Astrocyte (in vitro differentiated cells and primary cell): ENCODE measurements at regions not wholly inside any gene's neighbourhood (a gene's known extent, or its start where the extent isn't known, plus 50 kb on each side); places are given as distances from the start of the nearest gene placed in this dataset.

ENCODE experiments used
- DNase-seq: peaks from one replicate; pipeline ENCODE4 v3.0.0-alpha.2; 2010; ENCODE audit warnings: low read depth
- FAIRE-seq: peaks from 2 replicates; lab custom pipeline; 2011; peaks lifted over from hg19 to GRCh38; lab: Jason Lieb, UNC
- H2AFZ ChIP-seq: 2 replicates; pipeline ENCODE4 v1.6.0; 2012; ENCODE audit warnings: low read depth, low read length, inconsistent platforms
- H3K27ac ChIP-seq: 2 replicates; pipeline ENCODE4 v1.5.1; 2011; ENCODE audit warnings: low read depth, low read length, inconsistent platforms
- H3K27me3 ChIP-seq: 2 replicates; pipeline ENCODE4 v1.6.0; 2011; ENCODE audit warnings: low read length, inconsistent platforms; ENCODE audit not compliant: insufficient read depth
- H3K36me3 ChIP-seq: 2 replicates; pipeline ENCODE4 v1.5.1; 2011; ENCODE audit warnings: low read length, inconsistent platforms; ENCODE audit not compliant: insufficient read depth
- H3K4me1 ChIP-seq: 2 replicates; pipeline ENCODE4 v1.5.1; 2011; ENCODE audit warnings: low read length, inconsistent platforms; ENCODE audit not compliant: insufficient read depth
- H3K4me2 ChIP-seq: 2 replicates; pipeline ENCODE4 v1.6.0; 2012; ENCODE audit warnings: low read length, inconsistent platforms
- H3K4me3 ChIP-seq: 2 replicates; pipeline ENCODE4 v1.5.1; 2011; ENCODE audit warnings: low read depth, mild to moderate bottlenecking, low read length, inconsistent platforms; ENCODE audit not compliant: insufficient read depth
- H3K79me2 ChIP-seq: 2 replicates; pipeline ENCODE4 v1.6.0; 2012; ENCODE audit warnings: mild to moderate bottlenecking, low read length, inconsistent platforms; ENCODE audit not compliant: insufficient read depth
- H3K9ac ChIP-seq: 2 replicates; pipeline ENCODE4 v1.6.0; 2012; ENCODE audit warnings: mild to moderate bottlenecking, low read length, inconsistent platforms
- H3K9me3 ChIP-seq: 2 replicates; pipeline ENCODE4 v1.5.1; 2012; ENCODE audit warnings: low read depth, mild to moderate bottlenecking, low read length, inconsistent platforms; ENCODE audit not compliant: insufficient read depth
- H4K20me1 ChIP-seq: 2 replicates; pipeline ENCODE4 v1.6.0; 2012; ENCODE audit warnings: low read length, inconsistent platforms; ENCODE audit not compliant: insufficient read depth
- H3K27ac Mint-ChIP-seq: one replicate; pipeline ENCODE4 v1.8.0; 2021; ENCODE audit warnings: mild to moderate bottlenecking, mixed read lengths; ENCODE audit not compliant: unreplicated experiment
- H3K27me3 Mint-ChIP-seq: one replicate; pipeline ENCODE4 v1.8.0; 2021; ENCODE audit warnings: low read depth, mixed read lengths; ENCODE audit not compliant: unreplicated experiment
- H3K36me3 Mint-ChIP-seq: one replicate; pipeline ENCODE4 v1.8.0; 2021; ENCODE audit warnings: low read depth, mixed read lengths; ENCODE audit not compliant: unreplicated experiment
- H3K4me1 Mint-ChIP-seq: one replicate; pipeline ENCODE4 v1.8.0; 2021; ENCODE audit warnings: low read depth, mixed read lengths; ENCODE audit not compliant: unreplicated experiment
- H3K4me3 Mint-ChIP-seq: one replicate; pipeline ENCODE4 v1.8.0; 2021; ENCODE audit warnings: mild to moderate bottlenecking, moderate library complexity, mixed read lengths; ENCODE audit not compliant: unreplicated experiment
- H3K9me3 Mint-ChIP-seq: one replicate; pipeline ENCODE4 v1.8.0; 2021; ENCODE audit warnings: mild to moderate bottlenecking, mixed read lengths; ENCODE audit not compliant: unreplicated experiment
- EZH2 ChIP-seq: IDR thresholded peaks from 2 replicates; pipeline ENCODE4 v1.6.1; 2012; ENCODE audit warnings: mild to moderate bottlenecking, low read length, inconsistent platforms; ENCODE audit not compliant: insufficient read depth
- TF ChIP-seq, protein P1 (sequence below): IDR thresholded peaks from 2 replicates; pipeline ENCODE4 v1.5.1; 2011; ENCODE audit warnings: low read depth, mild to moderate bottlenecking, inconsistent platforms, low read length, moderate library complexity; ENCODE audit not compliant: insufficient read depth

DNA sequence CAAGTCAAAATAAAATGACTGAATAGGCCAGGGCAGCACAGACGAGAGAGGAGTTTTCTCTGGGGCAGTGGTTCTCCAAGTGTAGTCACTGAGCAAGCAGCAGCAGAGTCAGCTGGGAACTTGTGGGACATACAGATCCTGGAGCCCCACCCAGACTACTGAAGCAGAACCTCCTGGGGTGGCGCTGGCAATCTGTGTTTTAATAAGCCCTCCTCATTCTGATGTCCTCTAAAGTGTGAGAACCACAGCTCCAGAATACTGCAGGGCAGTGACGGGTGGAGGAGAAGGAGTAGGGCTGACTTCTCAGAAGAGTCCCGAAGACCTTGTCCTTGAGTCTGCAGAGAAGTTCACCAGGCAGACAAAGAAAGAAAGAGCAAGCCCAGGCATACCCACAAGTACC lies 251.3 kb upstream of the HES1 start:
- Mint-ChIP-seq H3K27me3 (peaks cover 77% of the 10 kb centered on the region), H3K4me3 (no peak overlapping the region), H3K9me3 (peaks cover 9% of the 10 kb centered on the region), H3K4me1 (peaks cover 6% of the 10 kb centered on the region), H3K27ac (no peak overlapping the region), H3K36me3 (peaks cover 3% of the 10 kb centered on the region)
- H4K20me1 ChIP-seq: no peaks in the 10 kb centered on the region
- H3K27me3 ChIP-seq: peaks cover 15% of the 10 kb centered on the region
- H2AFZ ChIP-seq: no peak overlapping the region
- FAIRE-seq (no peak), DNase-seq (no peak)
- TF ChIP-seq, protein P1, sequence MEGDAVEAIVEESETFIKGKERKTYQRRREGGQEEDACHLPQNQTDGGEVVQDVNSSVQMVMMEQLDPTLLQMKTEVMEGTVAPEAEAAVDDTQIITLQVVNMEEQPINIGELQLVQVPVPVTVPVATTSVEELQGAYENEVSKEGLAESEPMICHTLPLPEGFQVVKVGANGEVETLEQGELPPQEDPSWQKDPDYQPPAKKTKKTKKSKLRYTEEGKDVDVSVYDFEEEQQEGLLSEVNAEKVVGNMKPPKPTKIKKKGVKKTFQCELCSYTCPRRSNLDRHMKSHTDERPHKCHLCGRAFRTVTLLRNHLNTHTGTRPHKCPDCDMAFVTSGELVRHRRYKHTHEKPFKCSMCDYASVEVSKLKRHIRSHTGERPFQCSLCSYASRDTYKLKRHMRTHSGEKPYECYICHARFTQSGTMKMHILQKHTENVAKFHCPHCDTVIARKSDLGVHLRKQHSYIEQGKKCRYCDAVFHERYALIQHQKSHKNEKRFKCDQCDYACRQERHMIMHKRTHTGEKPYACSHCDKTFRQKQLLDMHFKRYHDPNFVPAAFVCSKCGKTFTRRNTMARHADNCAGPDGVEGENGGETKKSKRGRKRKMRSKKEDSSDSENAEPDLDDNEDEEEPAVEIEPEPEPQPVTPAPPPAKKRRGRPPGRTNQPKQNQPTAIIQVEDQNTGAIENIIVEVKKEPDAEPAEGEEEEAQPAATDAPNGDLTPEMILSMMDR: no peak
- TF ChIP-seq EZH2: no peak
- no peaks in the 10 kb centered on the region for H3K36me3 ChIP-seq
- H3K27ac ChIP-seq: no peak overlapping the region
- no peaks in the 10 kb centered on the region for H3K79me2 ChIP-seq
- H3K9me3 ChIP-seq: no peaks in the 10 kb centered on the region
- no peak overlapping the region for H3K4me2 ChIP-seq
- no peak overlapping the region for H3K9ac ChIP-seq
- H3K4me1 ChIP-seq: peaks cover 15% of the 10 kb centered on the region
- H3K4me3 ChIP-seq: no peak overlapping the region

DNA sequence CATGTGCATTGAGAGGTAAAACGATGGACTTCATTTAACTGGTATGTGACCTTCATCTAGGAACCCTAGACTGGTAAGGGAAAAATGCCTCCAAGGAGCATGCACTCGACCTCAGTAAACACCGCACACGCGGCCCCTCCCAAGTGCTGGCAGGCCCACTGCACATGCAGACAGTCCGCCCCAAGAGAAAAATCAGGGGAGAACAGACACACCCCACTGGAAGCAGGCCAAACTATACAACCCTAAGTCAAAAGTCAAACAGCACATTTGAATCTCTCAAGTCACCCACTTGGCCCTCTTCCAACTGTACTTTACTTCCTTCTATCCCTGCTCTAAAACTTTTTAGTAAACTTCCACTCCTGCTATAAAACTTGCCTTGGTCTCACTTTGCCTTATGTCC lies 250.1 kb upstream of the HES1 start:
- peaks cover 15% of the 10 kb centered on the region for H3K4me1 ChIP-seq
- H3K9me3 ChIP-seq: no peaks in the 10 kb centered on the region
- no peak overlapping the region for H3K4me3 ChIP-seq
- no peak overlapping the region for H3K4me2 ChIP-seq
- no peaks in the 10 kb centered on the region for H4K20me1 ChIP-seq
- Mint-ChIP-seq H3K27me3 (peaks cover 71% of the 10 kb centered on the region), H3K4me3 (no peak overlapping the region), H3K9me3 (peaks cover 6% of the 10 kb centered on the region), H3K27ac (no peak overlapping the region), H3K36me3 (peaks cover 3% of the 10 kb centered on the region), H3K4me1 (peaks cover 4% of the 10 kb centered on the region)
- H3K9ac ChIP-seq: no peak overlapping the region
- no peak for FAIRE-seq
- peaks cover 11% of the 10 kb centered on the region for H3K27me3 ChIP-seq
- no peak for DNase-seq
- no peak for TF ChIP-seq EZH2
- TF ChIP-seq, protein P1: no peak
- no peaks in the 10 kb centered on the region for H3K79me2 ChIP-seq
- H3K27ac ChIP-seq: no peak overlapping the region
- H3K36me3 ChIP-seq: no peaks in the 10 kb centered on the region
- H2AFZ ChIP-seq: no peak overlapping the region

DNA sequence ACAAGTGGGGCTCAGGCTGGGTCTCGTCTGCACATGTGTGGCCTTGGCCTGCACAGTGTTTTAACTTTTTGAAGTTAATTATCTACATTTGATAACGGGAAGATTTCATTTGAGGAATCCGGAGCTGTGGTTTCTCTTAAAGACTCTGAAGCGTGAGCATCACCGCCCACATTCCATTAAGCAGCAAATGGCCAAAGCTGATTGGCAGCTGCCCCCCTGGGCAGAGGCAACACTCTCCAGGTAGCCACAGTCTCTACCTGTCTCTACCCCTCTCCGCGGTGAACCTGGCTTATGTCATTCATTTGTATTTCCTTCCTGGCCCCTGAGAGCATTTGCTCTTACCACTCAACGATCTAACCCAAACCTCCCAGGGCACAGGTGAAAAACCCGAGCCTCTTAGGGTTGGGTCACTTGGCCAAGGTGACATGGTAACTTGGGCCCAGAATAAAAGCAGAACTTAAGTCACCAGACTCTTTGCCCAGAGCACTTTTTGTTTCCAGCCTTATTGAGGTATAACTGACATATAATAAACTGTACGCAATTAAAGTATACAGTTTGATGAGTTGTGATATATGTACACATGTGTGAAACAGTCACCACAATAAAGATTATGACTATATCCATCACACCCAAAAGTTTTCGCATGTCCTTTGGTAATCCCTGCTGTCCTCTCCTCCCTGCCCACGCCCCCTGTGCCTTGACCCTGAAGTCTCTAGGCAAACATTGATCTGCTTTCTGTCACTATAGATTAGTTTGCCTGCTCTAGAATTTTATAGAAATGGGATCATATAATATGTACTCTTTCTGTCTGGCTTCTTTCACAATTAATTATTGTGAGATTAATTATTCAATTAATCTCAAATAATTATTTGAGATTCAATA lies 245.7 kb upstream of the HES1 start:
- FAIRE-seq: no peak
- Histone ChIP-seq H3K27me3 (peaks cover 5% of the 10 kb centered on the region), H3K4me1 (no peaks in the 10 kb centered on the region), H3K9ac (no peak overlapping the region), H3K9me3 (no peaks in the 10 kb centered on the region), H2AFZ (no peak overlapping the region), H3K79me2 (no peaks in the 10 kb centered on the region), H3K36me3 (no peaks in the 10 kb centered on the region), H4K20me1 (no peaks in the 10 kb centered on the region), H3K4me3 (no peak overlapping the region), H3K4me2 (no peak overlapping the region), H3K27ac (no peak overlapping the region)
- peaks cover 3% of the 10 kb centered on the region for H3K9me3 Mint-ChIP-seq
- H3K4me3 Mint-ChIP-seq: no peak overlapping the region
- H3K27ac Mint-ChIP-seq: no peak overlapping the region
- peaks cover 6% of the 10 kb centered on the region for H3K4me1 Mint-ChIP-seq
- TF ChIP-seq, protein P1: no peak
- no peak for TF ChIP-seq EZH2
- peaks cover 55% of the 10 kb centered on the region for H3K27me3 Mint-ChIP-seq
- no peaks in the 10 kb centered on the region for H3K36me3 Mint-ChIP-seq
- DNase-seq: no peak
